ENCODE measurements at regions not wholly inside any gene's neighbourhood (a gene's known extent, or its start where the extent isn't known, plus 50 kb on each side); places are given as distances from the start of the nearest gene placed in this dataset.

- Mint-ChIP-seq H3K27ac (no peak overlapping the region), H3K27me3 (ENCODE audit: low read depth in 3 of 3) (peaks cover 0 to 2% (median 0%) of the 10 kb centered on the region in 3 donors), H3K4me3 (no peak overlapping the region), H3K4me1 (peaks cover 5% of the 10 kb centered on the region), H3K36me3 (no peaks in the 10 kb centered on the region), H3K9me3 (peaks cover 2 to 9% (median 4%) of the 10 kb centered on the region in 7 donors)
- 92% methylated on average over 2 of the region's 4 CpGs for WGBS (ENCODE audit: insufficient coverage)
- Histone ChIP-seq H3K4me1 (ENCODE audit: control insufficient read depth in 1 of 2, insufficient read depth in 2 of 2, low read length in 2 of 2) (no peaks in the 10 kb centered on the region), H4K20me1 (ENCODE audit: insufficient read depth, low read length) (no peaks in the 10 kb centered on the region), H3K79me2 (ENCODE audit: insufficient read depth, low read length) (no peaks in the 10 kb centered on the region), H3K4me2 (replicated peaks; ENCODE audit: extremely low read depth, low read length, poor library complexity, severe bottlenecking) (no peak overlapping the region), H3K27me3 (ENCODE audit: control insufficient read depth in 2 of 2, insufficient read depth in 2 of 2, low read length in 2 of 2) (no peaks in the 10 kb centered on the region), H3K36me3 (replicated peaks in 1 of 2; ENCODE audit: control insufficient read depth in 1 of 2, insufficient read depth in 2 of 2, low read length in 2 of 2) (no peaks in the 10 kb centered on the region), H3K9ac (ENCODE audit: insufficient read depth, low read length, poor library complexity, severe bottlenecking) (no peak overlapping the region), H3K4me3 (replicated peaks in 1 of 3; ENCODE audit: low read depth in 2 of 3, low read length in 3 of 3) (no peak overlapping the region), H3K9me3 (replicated peaks in 1 of 2; ENCODE audit: control insufficient read depth in 1 of 2, insufficient read depth in 1 of 2, low read length in 2 of 2) (no peaks in the 10 kb centered on the region), H3K27ac (ENCODE audit: low read depth in 1 of 2, low read length in 2 of 2) (no peak overlapping the region), H2AFZ (ENCODE audit: insufficient read depth, low read depth, low read length, poor library complexity, severe bottlenecking) (no peak overlapping the region)
- DNase-seq = no peak
- no peak for TF ChIP-seq CTCF (IDR thresholded peaks at IDR 0.05)
- intact Hi-C loops (cut with micrococcal nuclease) = no loop called here
Observed at GRCh38 chr9:108702681-108703080, 153.1 kb downstream of the ACTL7B start.

GRCh38 chr9:108698801-108699200 lies 157.0 kb downstream of the ACTL7B start:
- H3K9ac ChIP-seq (ENCODE audit: insufficient read depth, low read length, poor library complexity, severe bottlenecking) = no peak overlapping the region
- H3K27me3 ChIP-seq (ENCODE audit: control insufficient read depth in 2 of 2, insufficient read depth in 2 of 2, low read length in 2 of 2) = no peaks in the 10 kb centered on the region
- Mint-ChIP-seq H3K27me3 (ENCODE audit: low read depth in 3 of 3) (peaks cover 0 to 2% (median 2%) of the 10 kb centered on the region in 3 donors), H3K36me3 (no peaks in the 10 kb centered on the region), H3K4me1 (no peaks in the 10 kb centered on the region), H3K27ac (no peak overlapping the region), H3K4me3 (no peak overlapping the region), H3K9me3 (peaks cover 14 to 25% (median 20%) of the 10 kb centered on the region in 7 donors)
- H3K27ac ChIP-seq (ENCODE audit: low read depth in 1 of 2, low read length in 2 of 2) = no peak overlapping the region
- H3K4me1 ChIP-seq (ENCODE audit: control insufficient read depth in 1 of 2, insufficient read depth in 2 of 2, low read length in 2 of 2) = no peaks in the 10 kb centered on the region
- no peaks in the 10 kb centered on the region for H4K20me1 ChIP-seq (ENCODE audit: insufficient read depth, low read length)
- no peaks in the 10 kb centered on the region for H3K79me2 ChIP-seq (ENCODE audit: insufficient read depth, low read length)
- no peak for DNase-seq
- intact Hi-C loops (cut with micrococcal nuclease) = no loop called here
- H3K36me3 ChIP-seq (replicated peaks in 1 of 2; ENCODE audit: control insufficient read depth in 1 of 2, insufficient read depth in 2 of 2, low read length in 2 of 2) = no peaks in the 10 kb centered on the region
- TF ChIP-seq CTCF (IDR thresholded peaks at IDR 0.05) = no peak
- no CpG with 5 or more reads among the region's 1 CpG for WGBS (ENCODE audit: insufficient coverage)
- H2AFZ ChIP-seq (ENCODE audit: insufficient read depth, low read depth, low read length, poor library complexity, severe bottlenecking) = no peak overlapping the region
- no peak overlapping the region for H3K4me3 ChIP-seq (replicated peaks in 1 of 3; ENCODE audit: low read depth in 2 of 3, low read length in 3 of 3)
- H3K4me2 ChIP-seq (replicated peaks; ENCODE audit: extremely low read depth, low read length, poor library complexity, severe bottlenecking) = no peak overlapping the region
- H3K9me3 ChIP-seq (replicated peaks in 1 of 2; ENCODE audit: control insufficient read depth in 1 of 2, insufficient read depth in 1 of 2, low read length in 2 of 2) = peaks cover 16 to 18% of the 10 kb centered on the region in 2 donors

All from CD14-positive monocyte (primary cell).